Neural cell (in vitro differentiated cells): ENCODE measurements at regions not wholly inside any gene's neighbourhood (a gene's known extent, or its start where the extent isn't known, plus 50 kb on each side); places are given as distances from the start of the nearest gene placed in this dataset.

Experiments used
- H2AFZ ChIP-seq: fragments of 200-600, 300-800 bp; sonication (generic), shearing (Covaris generic); 2 replicates; pipeline ENCODE4 v1.6.0; 2014; ENCODE audit warnings: low read depth, mild to moderate bottlenecking, antibody characterized with exemption, low read length, moderate library complexity
- H3F3A ChIP-seq: fragments of 200-600 bp; shearing (Covaris generic); 2 replicates; pipeline ENCODE4 v1.6.1; 2016; ENCODE audit warnings: mild to moderate bottlenecking, moderate library complexity, mixed read lengths, antibody characterized with exemption, low read length; ENCODE audit not compliant: insufficient read depth, poor library complexity, severe bottlenecking
- H3K27ac ChIP-seq: fragments of 200-600, 300-800 bp; sonication (generic), shearing (Covaris generic); 2 replicates; pipeline ENCODE4 v1.5.1; 2014; ENCODE audit warnings: mild to moderate bottlenecking, low read length, moderate library complexity
- H3K27me3 ChIP-seq: fragments of 300-800, 200-600 bp; sonication (generic), shearing (Covaris generic); 2 replicates; pipeline ENCODE4 v1.6.0; 2014; ENCODE audit warnings: mild to moderate bottlenecking, low read depth, low read length, moderate library complexity; ENCODE audit not compliant: insufficient read depth
- H3K36me3 ChIP-seq: fragments of 300-800, 200-600 bp; sonication (generic), shearing (Covaris generic); 2 replicates; pipeline ENCODE4 v1.5.1; 2014; ENCODE audit warnings: mild to moderate bottlenecking, antibody characterized with exemption, low read length, moderate library complexity; ENCODE audit not compliant: insufficient read depth
- H3K4me2 ChIP-seq: fragments of 300-800, 200-600 bp; sonication (generic), shearing (Covaris generic); 2 replicates; pipeline ENCODE4 v1.6.0; 2014; ENCODE audit warnings: mild to moderate bottlenecking, low read length
- H3K4me3 ChIP-seq: fragments of 300-800, 200-600 bp; sonication (generic), shearing (Covaris generic); 2 replicates; pipeline ENCODE4 v1.5.1; 2014; ENCODE audit warnings: mild to moderate bottlenecking, low read length, moderate library complexity
- H3K79me2 ChIP-seq: fragments of 200-600 bp; shearing (Covaris generic); replicated peaks from 2 replicates; pipeline ENCODE4 v1.6.0; 2014; ENCODE audit warnings: mild to moderate bottlenecking, low read length, moderate library complexity; ENCODE audit not compliant: insufficient read depth
- H3K9ac ChIP-seq: fragments of 300-800, 200-600 bp; sonication (generic), shearing (Covaris generic); 2 replicates; pipeline ENCODE4 v1.6.1; 2016; ENCODE audit warnings: mild to moderate bottlenecking, low read length, mixed read lengths
- H3K9me2 ChIP-seq: fragments of 200-600 bp; shearing (Covaris generic); 2 replicates; pipeline ENCODE4 v1.6.1; 2016; ENCODE audit warnings: mild to moderate bottlenecking, low read length, mixed read lengths; ENCODE audit not compliant: insufficient read depth
- H3K9me3 ChIP-seq: fragments of 200-600, 300-800 bp; sonication (generic), shearing (Covaris generic); 2 replicates; pipeline ENCODE4 v1.6.1; 2016; ENCODE audit warnings: mild to moderate bottlenecking, mixed run types, low read length, moderate library complexity, mixed read lengths
- H4K20me1 ChIP-seq: fragments of 200-600 bp; shearing (Covaris generic); 2 replicates; pipeline ENCODE4 v1.6.1; 2016; ENCODE audit warnings: mild to moderate bottlenecking, mixed run types; ENCODE audit not compliant: insufficient read depth
- CTCF ChIP-seq: fragments of 450-650 bp; IDR thresholded peaks from 2 replicates; pipeline ENCODE4 v1.5.1; 2014; ENCODE audit warnings: antibody characterized with exemption, mild to moderate bottlenecking, moderate library complexity; ENCODE audit not compliant: poor library complexity, severe bottlenecking
- EP300 ChIP-seq: fragments of 450-650 bp; conservative IDR thresholded peaks from 2 replicates; pipeline ENCODE4 v1.6.1; 2014; ENCODE audit warnings: antibody characterized with exemption, mild to moderate bottlenecking, moderate library complexity; ENCODE audit not compliant: poor library complexity, severe bottlenecking
- EZH2 ChIP-seq: fragments of 200-600, 300-800 bp; shearing (Covaris generic), sonication (generic); IDR thresholded peaks from 2 replicates; pipeline ENCODE4 v1.6.1; 2014; ENCODE audit warnings: antibody characterized with exemption, low read length, borderline replicate concordance, mild to moderate bottlenecking; ENCODE audit not compliant: insufficient read depth, poor library complexity, severe bottlenecking
- MXI1 ChIP-seq: fragments of 450-650 bp; conservative IDR thresholded peaks from 2 replicates; pipeline ENCODE4 v1.6.1; 2014; ENCODE audit warnings: antibody characterized with exemption, mild to moderate bottlenecking; ENCODE audit not compliant: poor library complexity, severe bottlenecking
- POLR2AphosphoS5 ChIP-seq: IDR thresholded peaks from 2 replicates; pipeline ENCODE4 v1.6.1; 2012
- RAD21 ChIP-seq: fragments of 450-650 bp; conservative IDR thresholded peaks from 2 replicates; pipeline ENCODE4 v1.6.1; 2014; ENCODE audit warnings: antibody characterized with exemption, mild to moderate bottlenecking, moderate library complexity
- REST ChIP-seq: IDR thresholded peaks from 2 replicates; pipeline ENCODE4 v1.6.1; 2012; ENCODE audit warnings: borderline replicate concordance
- SMC3 ChIP-seq: fragments of 450-650 bp; conservative IDR thresholded peaks from 2 replicates; pipeline ENCODE4 v1.6.1; 2014; ENCODE audit warnings: antibody characterized with exemption, mild to moderate bottlenecking, moderate library complexity; ENCODE audit not compliant: poor library complexity
- TAF1 ChIP-seq: IDR thresholded peaks from 2 replicates; pipeline ENCODE4 v1.6.1; 2012; ENCODE audit warnings: low read depth

- H3F3A ChIP-seq, result no peaks in the 10 kb centered on the region
- no peaks in the 10 kb centered on the region for H3K36me3 ChIP-seq
- no peak overlapping the region for H2AFZ ChIP-seq
- H3K27ac ChIP-seq, result no peak overlapping the region
- no peaks in the 10 kb centered on the region for H3K79me2 ChIP-seq
- no peaks in the 10 kb centered on the region for H4K20me1 ChIP-seq
- no peak overlapping the region for H3K4me3 ChIP-seq
- no peaks in the 10 kb centered on the region for H3K9me3 ChIP-seq
- no peak overlapping the region for H3K4me2 ChIP-seq
- TF ChIP-seq CTCF, result no peak
- no peak for TF ChIP-seq TAF1
- no peak for TF ChIP-seq RAD21
- TF ChIP-seq REST, result no peak
- no peak for TF ChIP-seq MXI1
- no peak for TF ChIP-seq EZH2
- TF ChIP-seq POLR2AphosphoS5, result no peak
- TF ChIP-seq SMC3, result no peak
- no peak for TF ChIP-seq EP300
- H3K9me2 ChIP-seq, result no peaks in the 10 kb centered on the region
- no peaks in the 10 kb centered on the region for H3K27me3 ChIP-seq
- no peak overlapping the region for H3K9ac ChIP-seq
Observed at GRCh38 chr2:144674071-144674470, 154.2 kb upstream of the ZEB2 start.

DNA sequence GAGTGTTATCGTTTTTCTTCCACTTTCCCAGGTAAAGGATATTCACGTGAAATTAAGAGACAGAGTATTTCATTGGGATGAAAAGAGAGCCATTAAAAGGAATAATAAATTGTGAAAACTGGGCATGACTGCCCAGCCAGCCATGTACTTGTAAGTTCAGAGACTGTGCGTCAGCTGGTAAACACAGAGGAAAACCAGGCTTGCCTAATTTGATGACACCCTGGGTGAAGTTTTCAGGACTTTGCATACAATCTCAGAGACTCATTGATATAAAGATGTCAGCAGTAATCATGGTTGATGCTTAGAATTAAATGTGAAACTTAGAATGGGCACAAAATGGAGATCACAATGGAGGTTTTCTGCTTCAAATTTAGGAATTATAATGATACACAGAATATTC lies 153.5 kb upstream of the ZEB2 start:
- H3K9ac ChIP-seq, result no peak overlapping the region
- H3K36me3 ChIP-seq, result no peaks in the 10 kb centered on the region
- no peak overlapping the region for H3K4me3 ChIP-seq
- H3F3A ChIP-seq, result no peaks in the 10 kb centered on the region
- no peak overlapping the region for H3K27ac ChIP-seq
- no peak overlapping the region for H2AFZ ChIP-seq
- H3K9me3 ChIP-seq, result no peaks in the 10 kb centered on the region
- no peak overlapping the region for H3K4me2 ChIP-seq
- H3K9me2 ChIP-seq, result no peaks in the 10 kb centered on the region
- no peaks in the 10 kb centered on the region for H3K79me2 ChIP-seq
- TF ChIP-seq SMC3 (no peak), EP300 (no peak), POLR2AphosphoS5 (no peak), CTCF (no peak), TAF1 (no peak), MXI1 (no peak), RAD21 (no peak), REST (no peak), EZH2 (no peak)
- no peaks in the 10 kb centered on the region for H3K27me3 ChIP-seq
- H4K20me1 ChIP-seq, result no peaks in the 10 kb centered on the region
